Fibroblast of lung (primary cell): ENCODE measurements at regions not wholly inside any gene's neighbourhood (a gene's known extent, or its start where the extent isn't known, plus 50 kb on each side); places are given as distances from the start of the nearest gene placed in this dataset.
A peak's percentile ranks its signal among the peaks of the same experiment; 100 is the strongest.

Source experiments
- DNase-seq, 2 donors: peaks; one replicate each; pipeline versions ENCODE4 v3.0.0 to v3.0.0-alpha.2; 2010; ENCODE audit warnings: low read depth in 2 of 2
- H2AFZ ChIP-seq: 2 replicates; pipeline ENCODE4 v1.5.1; 2012; ENCODE audit warnings: low read length, control low read depth, inconsistent platforms
- H3K27ac ChIP-seq: 2 replicates; pipeline ENCODE4 v1.5.1; 2011; ENCODE audit warnings: low read length, control low read depth; ENCODE audit not compliant: insufficient read depth
- H3K27me3 ChIP-seq: 2 replicates; pipeline ENCODE4 v1.5.1; 2011; ENCODE audit warnings: mild to moderate bottlenecking, low read length; ENCODE audit not compliant: control insufficient read depth, insufficient read depth
- H3K36me3 ChIP-seq: 2 replicates; pipeline ENCODE4 v1.5.1; 2011; ENCODE audit warnings: low read length; ENCODE audit not compliant: control insufficient read depth, insufficient read depth
- H3K4me1 ChIP-seq: 2 replicates; pipeline ENCODE4 v1.5.1; 2011; ENCODE audit warnings: low read length; ENCODE audit not compliant: control insufficient read depth, insufficient read depth; ENCODE audit errors: extremely low read depth
- H3K4me2 ChIP-seq: 2 replicates; pipeline ENCODE4 v1.5.1; 2011; ENCODE audit warnings: low read length, control low read depth; ENCODE audit not compliant: insufficient read depth; ENCODE audit errors: extremely low read depth
- H3K4me3 ChIP-seq, 4 experiments: fragments of 200-600 bp in 1 of 4; sonication (generic) in 1 of 4; replicated peaks in 1 of 4; 2 replicates each; pipeline ENCODE4 v1.5.1; 2011 to 2016; ENCODE audit warnings: low read length in 4 of 4, low read depth in 3 of 4, mild to moderate bottlenecking in 3 of 4, control low read depth in 2 of 4, inconsistent platforms in 1 of 4, mixed read lengths in 1 of 4; ENCODE audit not compliant: insufficient read depth in 1 of 4; ENCODE audit errors: control extremely low read depth in 1 of 4
- H3K79me2 ChIP-seq: 2 replicates; pipeline ENCODE4 v1.5.1; 2012; ENCODE audit warnings: mild to moderate bottlenecking, low read length, inconsistent platforms; ENCODE audit not compliant: control insufficient read depth, insufficient read depth
- H3K9ac ChIP-seq: 2 replicates; pipeline ENCODE4 v1.5.1; 2011; ENCODE audit warnings: mild to moderate bottlenecking, low read length, control low read depth; ENCODE audit not compliant: insufficient read depth
- H3K9me3 ChIP-seq: 2 replicates; pipeline ENCODE4 v1.5.1; 2012; ENCODE audit warnings: low read depth, low read length; ENCODE audit not compliant: control insufficient read depth, insufficient read depth
- H4K20me1 ChIP-seq: 2 replicates; pipeline ENCODE4 v1.5.1; 2011; ENCODE audit warnings: low read length; ENCODE audit not compliant: control insufficient read depth, insufficient read depth; ENCODE audit errors: extremely low read depth
- CTCF ChIP-seq, 2 donors: IDR thresholded peaks in 1 of 2; conservative IDR thresholded peaks in 1 of 2; 1 replicate in 1 of 2; 2 replicates in 1 of 2; pipeline ENCODE4 v1.5.1; 2011 to 2012; ENCODE audit warnings: low read length in 2 of 2, control low read depth in 1 of 2, inconsistent platforms in 1 of 2, low read depth in 1 of 2, mild to moderate bottlenecking in 1 of 2
- EZH2 ChIP-seq: IDR thresholded peaks from 2 replicates; pipeline ENCODE4 v1.5.1; 2012; ENCODE audit warnings: low read length, control low read depth, mild to moderate bottlenecking; ENCODE audit errors: missing control alignments

- Histone ChIP-seq H2AFZ (peak overlapping the region; percentile 85), H3K4me2 (peak overlapping the region; percentile 32), H3K9me3 (no peaks in the 10 kb centered on the region), H3K4me1 (peaks cover 6% of the 10 kb centered on the region), H3K27me3 (no peaks in the 10 kb centered on the region), H3K4me3 (peak overlapping the region in 1 of 4 experiments; percentile 18), H3K27ac (peak overlapping the region; percentile 7), H3K79me2 (no peaks in the 10 kb centered on the region), H4K20me1 (no peaks in the 10 kb centered on the region), H3K9ac (no peak overlapping the region), H3K36me3 (no peaks in the 10 kb centered on the region)
- no peak for TF ChIP-seq EZH2
- TF ChIP-seq CTCF (conservative IDR thresholded peaks at IDR 0.05 in 1 of 2, IDR thresholded peaks at IDR 0.05 in 1 of 2; ENCODE audit: low read depth in 1 of 2, low read length in 2 of 2) = peak; percentile 69 to 71
- DNase-seq = peak; percentile 65 to 89
These were observed 60.3 kb upstream of the AGPS start for GRCh38 chr2:177332026-177332991.

- no peaks in the 10 kb centered on the region for H3K27me3 ChIP-seq
- H2AFZ ChIP-seq = peak overlapping the region; percentile 85
- no peak overlapping the region for H3K4me3 ChIP-seq
- peaks cover 6% of the 10 kb centered on the region for H3K4me1 ChIP-seq
- H3K4me2 ChIP-seq = no peak overlapping the region
- H3K27ac ChIP-seq = peak overlapping the region; percentile 5
- DNase-seq = no peak
- no peaks in the 10 kb centered on the region for H3K9me3 ChIP-seq
- H3K9ac ChIP-seq = no peak overlapping the region
- H3K36me3 ChIP-seq = no peaks in the 10 kb centered on the region
- no peaks in the 10 kb centered on the region for H4K20me1 ChIP-seq
- no peaks in the 10 kb centered on the region for H3K79me2 ChIP-seq
- TF ChIP-seq CTCF (conservative IDR thresholded peaks at IDR 0.05 in 1 of 2, IDR thresholded peaks at IDR 0.05 in 1 of 2; ENCODE audit: low read depth in 1 of 2, low read length in 2 of 2) (no peak), EZH2 (no peak)
These were observed 59.6 kb upstream of the AGPS start for GRCh38 chr2:177332992-177333388.

- Histone ChIP-seq H3K36me3 (no peaks in the 10 kb centered on the region), H3K4me3 (no peak overlapping the region), H3K4me2 (no peak overlapping the region), H3K9ac (no peak overlapping the region), H2AFZ (no peak overlapping the region), H3K27me3 (no peaks in the 10 kb centered on the region), H3K9me3 (no peaks in the 10 kb centered on the region), H3K4me1 (peaks cover 6% of the 10 kb centered on the region), H4K20me1 (no peaks in the 10 kb centered on the region), H3K27ac (no peak overlapping the region), H3K79me2 (no peaks in the 10 kb centered on the region)
- no peak for TF ChIP-seq EZH2
- TF ChIP-seq CTCF (conservative IDR thresholded peaks at IDR 0.05 in 1 of 2, IDR thresholded peaks at IDR 0.05 in 1 of 2; ENCODE audit: low read depth in 1 of 2, low read length in 2 of 2) = peak; percentile 90 to 94
- DNase-seq = peak; percentile 36 to 61
These were observed 57.5 kb upstream of the AGPS start for GRCh38 chr2:177334940-177335543.
